H1 (cell line): ENCODE measurements at regions not wholly inside any gene's neighbourhood (a gene's known extent, or its start where the extent isn't known, plus 50 kb on each side); places are given as distances from the start of the nearest gene placed in this dataset.

Experiments used
- GTF2F1 ChIP-seq: IDR thresholded peaks from 2 replicates; pipeline ENCODE4 v1.6.1; 2012; ENCODE audit warnings: low read depth, low read length, improper control_type of control experiment, borderline replicate concordance
- NRF1 ChIP-seq: IDR thresholded peaks from 2 replicates; pipeline ENCODE4 v1.6.1; 2011; ENCODE audit warnings: mild to moderate bottlenecking, low read depth, low read length, improper control_type of control experiment
- TF ChIP-seq, protein P1 (sequence below): IDR thresholded peaks from 2 replicates; pipeline ENCODE4 v1.6.1; 2012; ENCODE audit warnings: inconsistent platforms
- TF ChIP-seq, protein P2 (sequence below), 3 experiments: IDR thresholded peaks; 1 replicate in 2 of 3; 2 replicates in 1 of 3; pipeline versions ENCODE4 v1.5.1 to v1.6.1; 2011; ENCODE audit warnings: low read length in 3 of 3, mild to moderate bottlenecking in 3 of 3, inconsistent platforms in 2 of 3, low read depth in 1 of 3, moderate library complexity in 1 of 3; ENCODE audit not compliant: insufficient read depth in 1 of 3; ENCODE audit errors: control extremely low read depth in 1 of 3

DNA sequence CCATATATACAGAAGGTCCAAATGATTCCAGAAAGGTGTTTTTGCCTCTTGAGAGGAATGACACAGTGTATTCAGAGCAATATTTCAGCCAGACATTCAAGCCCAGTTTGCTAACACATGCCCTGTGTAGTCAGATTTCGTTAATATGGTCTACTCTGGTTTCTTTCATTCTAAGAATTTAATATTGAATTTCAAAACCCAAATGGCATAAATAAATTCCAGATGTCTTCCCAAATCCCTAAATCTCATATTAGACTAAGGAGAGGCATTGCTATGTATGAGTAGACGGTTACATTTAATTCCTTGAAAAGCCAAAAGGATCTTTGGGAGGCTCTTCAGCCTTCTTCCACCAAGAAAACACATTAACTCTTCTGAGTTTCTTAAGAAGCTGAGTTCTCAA lies 66.3 kb upstream of the C1QTNF7 start:
- TF ChIP-seq, protein P1, sequence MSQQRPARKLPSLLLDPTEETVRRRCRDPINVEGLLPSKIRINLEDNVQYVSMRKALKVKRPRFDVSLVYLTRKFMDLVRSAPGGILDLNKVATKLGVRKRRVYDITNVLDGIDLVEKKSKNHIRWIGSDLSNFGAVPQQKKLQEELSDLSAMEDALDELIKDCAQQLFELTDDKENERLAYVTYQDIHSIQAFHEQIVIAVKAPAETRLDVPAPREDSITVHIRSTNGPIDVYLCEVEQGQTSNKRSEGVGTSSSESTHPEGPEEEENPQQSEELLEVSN: no peak
- TF ChIP-seq, protein P2, sequence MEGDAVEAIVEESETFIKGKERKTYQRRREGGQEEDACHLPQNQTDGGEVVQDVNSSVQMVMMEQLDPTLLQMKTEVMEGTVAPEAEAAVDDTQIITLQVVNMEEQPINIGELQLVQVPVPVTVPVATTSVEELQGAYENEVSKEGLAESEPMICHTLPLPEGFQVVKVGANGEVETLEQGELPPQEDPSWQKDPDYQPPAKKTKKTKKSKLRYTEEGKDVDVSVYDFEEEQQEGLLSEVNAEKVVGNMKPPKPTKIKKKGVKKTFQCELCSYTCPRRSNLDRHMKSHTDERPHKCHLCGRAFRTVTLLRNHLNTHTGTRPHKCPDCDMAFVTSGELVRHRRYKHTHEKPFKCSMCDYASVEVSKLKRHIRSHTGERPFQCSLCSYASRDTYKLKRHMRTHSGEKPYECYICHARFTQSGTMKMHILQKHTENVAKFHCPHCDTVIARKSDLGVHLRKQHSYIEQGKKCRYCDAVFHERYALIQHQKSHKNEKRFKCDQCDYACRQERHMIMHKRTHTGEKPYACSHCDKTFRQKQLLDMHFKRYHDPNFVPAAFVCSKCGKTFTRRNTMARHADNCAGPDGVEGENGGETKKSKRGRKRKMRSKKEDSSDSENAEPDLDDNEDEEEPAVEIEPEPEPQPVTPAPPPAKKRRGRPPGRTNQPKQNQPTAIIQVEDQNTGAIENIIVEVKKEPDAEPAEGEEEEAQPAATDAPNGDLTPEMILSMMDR (IDR thresholded peaks at IDR 0.05; ENCODE audit: control extremely low read depth in 1 of 3, insufficient read depth in 1 of 3, low read depth in 1 of 3, low read length in 3 of 3): no peak
- TF ChIP-seq GTF2F1: no peak
- no peak for TF ChIP-seq NRF1
